DOHH2 (cell line): ENCODE measurements at regions not wholly inside any gene's neighbourhood (a gene's known extent, or its start where the extent isn't known, plus 50 kb on each side); places are given as distances from the start of the nearest gene placed in this dataset.

ENCODE experiments used
- EZH2phosphoT487 ChIP-seq: fragments of 200-600 bp; sonication (generic); IDR thresholded peaks from 2 replicates; pipeline ENCODE4 v1.6.1; 2017; ENCODE audit warnings: borderline replicate concordance, mild to moderate bottlenecking, antibody characterized with exemption, low read length, moderate library complexity, mixed read lengths
- TF ChIP-seq, protein P1 (sequence below): fragments of 200-600 bp; sonication (generic); IDR thresholded peaks from one replicate; pipeline ENCODE4 v1.5.1; 2014; ENCODE audit warnings: antibody characterized with exemption, mild to moderate bottlenecking, low read depth, low read length; ENCODE audit not compliant: poor library complexity, severe bottlenecking

GRCh38 chr4:137583671-137584070 is 51.4 kb upstream of the PCDH18 start:
- TF ChIP-seq, protein P1, sequence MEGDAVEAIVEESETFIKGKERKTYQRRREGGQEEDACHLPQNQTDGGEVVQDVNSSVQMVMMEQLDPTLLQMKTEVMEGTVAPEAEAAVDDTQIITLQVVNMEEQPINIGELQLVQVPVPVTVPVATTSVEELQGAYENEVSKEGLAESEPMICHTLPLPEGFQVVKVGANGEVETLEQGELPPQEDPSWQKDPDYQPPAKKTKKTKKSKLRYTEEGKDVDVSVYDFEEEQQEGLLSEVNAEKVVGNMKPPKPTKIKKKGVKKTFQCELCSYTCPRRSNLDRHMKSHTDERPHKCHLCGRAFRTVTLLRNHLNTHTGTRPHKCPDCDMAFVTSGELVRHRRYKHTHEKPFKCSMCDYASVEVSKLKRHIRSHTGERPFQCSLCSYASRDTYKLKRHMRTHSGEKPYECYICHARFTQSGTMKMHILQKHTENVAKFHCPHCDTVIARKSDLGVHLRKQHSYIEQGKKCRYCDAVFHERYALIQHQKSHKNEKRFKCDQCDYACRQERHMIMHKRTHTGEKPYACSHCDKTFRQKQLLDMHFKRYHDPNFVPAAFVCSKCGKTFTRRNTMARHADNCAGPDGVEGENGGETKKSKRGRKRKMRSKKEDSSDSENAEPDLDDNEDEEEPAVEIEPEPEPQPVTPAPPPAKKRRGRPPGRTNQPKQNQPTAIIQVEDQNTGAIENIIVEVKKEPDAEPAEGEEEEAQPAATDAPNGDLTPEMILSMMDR: no peak
- TF ChIP-seq EZH2phosphoT487: no peak
